Chondrocyte (in vitro differentiated cells): ENCODE measurements at regions not wholly inside any gene's neighbourhood (a gene's known extent, or its start where the extent isn't known, plus 50 kb on each side); places are given as distances from the start of the nearest gene placed in this dataset.

ENCODE experiments used
- DNase-seq: peaks from one replicate; pipeline ENCODE4 v3.0.0; 2021; ENCODE audit warnings: mixed read lengths, low spot score
- H3K27ac Mint-ChIP-seq: one replicate; pipeline ENCODE4 v1.8.0; 2021; ENCODE audit warnings: mild to moderate bottlenecking, moderate library complexity, mixed read lengths; ENCODE audit not compliant: unreplicated experiment
- H3K27me3 Mint-ChIP-seq: 2 replicates; pipeline ENCODE4 v1.8.0; 2021; ENCODE audit warnings: low read depth, mixed read lengths
- H3K36me3 Mint-ChIP-seq: 2 replicates; pipeline ENCODE4 v1.8.0; 2021; ENCODE audit warnings: low read depth, mixed read lengths
- H3K4me1 Mint-ChIP-seq: 2 replicates; pipeline ENCODE4 v1.8.0; 2021; ENCODE audit warnings: low read depth, mild to moderate bottlenecking, mixed read lengths
- H3K4me3 Mint-ChIP-seq: one replicate; pipeline ENCODE4 v1.8.0; 2021; ENCODE audit warnings: mild to moderate bottlenecking, moderate library complexity, mixed read lengths; ENCODE audit not compliant: unreplicated experiment
- H3K9me3 Mint-ChIP-seq: 2 replicates; pipeline ENCODE4 v1.8.0; 2021; ENCODE audit warnings: low read depth, mixed read lengths
- CTCF ChIP-seq: fragments of 200-600 bp; sonication (generic); IDR thresholded peaks from 2 replicates; pipeline ENCODE4 v1.5.0; 2021; ENCODE audit warnings: antibody characterized with exemption, mild to moderate bottlenecking, moderate library complexity

- H3K27ac Mint-ChIP-seq, result peak overlapping the region; percentile 72
- no peaks in the 10 kb centered on the region for H3K36me3 Mint-ChIP-seq
- no peaks in the 10 kb centered on the region for H3K9me3 Mint-ChIP-seq
- no peak overlapping the region for H3K4me3 Mint-ChIP-seq
- no peaks in the 10 kb centered on the region for H3K27me3 Mint-ChIP-seq
- TF ChIP-seq CTCF, result no peak
- no peak for DNase-seq
- H3K4me1 Mint-ChIP-seq, result peaks cover 21% of the 10 kb centered on the region
Measured at GRCh38 chr7:137151041-137151689, 192.4 kb downstream of the PTN start.

DNA sequence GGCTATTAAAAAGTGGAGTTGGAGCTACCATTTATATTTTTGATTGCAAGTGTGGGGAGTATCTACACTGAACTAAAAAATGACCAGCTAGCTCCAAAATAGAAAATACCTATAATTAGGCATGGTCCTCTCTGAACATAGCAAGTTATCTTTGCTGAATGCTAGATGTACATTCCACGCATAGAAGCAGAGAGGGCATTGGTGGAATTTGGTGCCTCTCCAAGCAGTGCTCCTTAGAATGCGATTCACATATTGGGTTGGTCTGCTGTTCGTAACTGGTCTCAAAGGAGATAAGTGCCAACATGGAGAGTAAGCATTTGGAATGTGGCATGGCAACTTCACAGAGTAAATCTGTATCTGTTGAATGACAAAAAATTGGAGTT lies 196.2 kb downstream of the PTN start:
- Mint-ChIP-seq H3K27me3 (no peaks in the 10 kb centered on the region), H3K9me3 (peaks cover 4% of the 10 kb centered on the region), H3K4me3 (no peak overlapping the region), H3K4me1 (peaks cover 30% of the 10 kb centered on the region), H3K36me3 (no peaks in the 10 kb centered on the region), H3K27ac (no peak overlapping the region)
- DNase-seq, result no peak
- no peak for TF ChIP-seq CTCF

DNA sequence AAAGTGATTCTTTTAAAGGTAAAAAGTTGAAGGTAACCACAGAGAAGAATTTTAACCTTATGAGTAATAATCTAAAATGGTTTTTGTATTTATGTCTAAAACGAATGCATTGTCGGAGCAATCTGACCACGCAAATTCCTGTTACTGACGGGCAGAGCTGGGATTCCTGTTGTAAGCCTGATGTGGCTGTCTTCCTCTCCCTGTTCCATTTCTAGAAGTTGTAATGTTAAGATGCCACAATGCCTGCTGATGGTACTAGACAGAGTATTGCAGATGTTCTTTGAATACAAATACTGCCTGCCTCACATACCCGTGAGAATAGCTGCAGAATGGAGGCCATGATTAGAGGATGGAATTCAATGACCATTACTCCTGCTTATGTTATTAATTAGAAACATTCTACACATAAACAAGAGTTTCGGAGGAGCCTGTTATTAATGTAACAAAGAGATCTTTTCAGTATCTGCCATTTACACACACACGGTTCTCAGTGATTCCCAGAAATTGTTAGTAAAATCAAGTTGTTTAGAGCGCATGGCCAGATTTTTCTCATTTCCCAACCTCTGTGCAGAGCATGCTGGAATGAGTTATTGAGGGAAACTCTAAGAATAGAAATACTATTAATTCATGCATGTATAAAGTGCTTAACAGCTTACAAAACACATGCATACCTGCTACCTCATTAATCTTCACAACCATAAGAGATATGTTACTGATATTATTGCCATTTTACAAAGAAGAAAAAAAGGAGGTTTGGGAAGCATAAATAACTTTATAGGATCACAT lies 196.8 kb downstream of the PTN start:
- no peak for DNase-seq
- no peaks in the 10 kb centered on the region for H3K36me3 Mint-ChIP-seq
- H3K27me3 Mint-ChIP-seq, result no peaks in the 10 kb centered on the region
- H3K9me3 Mint-ChIP-seq, result peaks cover 5% of the 10 kb centered on the region
- H3K4me3 Mint-ChIP-seq, result peak overlapping the region; percentile 8
- peak overlapping the region; percentile 9 for H3K27ac Mint-ChIP-seq
- no peak for TF ChIP-seq CTCF
- H3K4me1 Mint-ChIP-seq, result peaks cover 30% of the 10 kb centered on the region

- Mint-ChIP-seq H3K27ac (peak overlapping the region; percentile 9), H3K36me3 (no peaks in the 10 kb centered on the region), H3K27me3 (no peaks in the 10 kb centered on the region), H3K4me1 (peaks cover 26% of the 10 kb centered on the region), H3K9me3 (peaks cover 5% of the 10 kb centered on the region), H3K4me3 (peak overlapping the region; percentile 8)
- TF ChIP-seq CTCF, result no peak
- no peak for DNase-seq
Measured at GRCh38 chr7:137146012-137146455, 197.5 kb downstream of the PTN start.

- peaks cover 19% of the 10 kb centered on the region for H3K4me1 Mint-ChIP-seq
- no peak overlapping the region for H3K27ac Mint-ChIP-seq
- no peak for TF ChIP-seq CTCF
- H3K27me3 Mint-ChIP-seq, result no peaks in the 10 kb centered on the region
- no peak overlapping the region for H3K4me3 Mint-ChIP-seq
- peaks cover 10% of the 10 kb centered on the region for H3K9me3 Mint-ChIP-seq
- no peaks in the 10 kb centered on the region for H3K36me3 Mint-ChIP-seq
- no peak for DNase-seq
Measured at GRCh38 chr7:137142376-137142775, 201.2 kb downstream of the PTN start.
